ENCODE measurements at regions not wholly inside any gene's neighbourhood (a gene's known extent, or its start where the extent isn't known, plus 50 kb on each side); places are given as distances from the start of the nearest gene placed in this dataset.

DNA sequence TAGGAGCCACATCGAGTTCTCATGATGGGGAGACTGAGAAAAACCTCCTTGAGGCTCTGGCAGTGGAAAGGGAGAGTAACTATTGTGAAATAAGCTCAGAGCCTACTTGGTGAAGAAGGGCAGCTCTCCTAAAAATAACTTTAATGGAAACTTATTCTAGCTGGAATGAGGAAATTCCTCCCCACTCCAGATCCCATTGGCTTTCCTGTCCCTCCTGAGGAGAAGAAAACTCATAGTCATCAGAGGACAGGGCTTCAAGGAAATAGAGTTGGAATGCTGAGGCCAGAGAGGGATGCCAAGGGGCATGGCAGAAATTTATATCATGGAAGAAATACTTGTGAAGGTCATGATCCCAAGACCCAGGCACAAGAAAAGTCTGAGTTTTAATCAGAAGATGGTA lies 70.7 kb upstream of the TAPT1 start:
- TF ChIP-seq CTCF (IDR thresholded peaks at IDR 0.05) (no peak), RCOR1 (IDR thresholded peaks at IDR 0.05; ENCODE audit: low read length) (no peak), TAF1 (IDR thresholded peaks at IDR 0.05; ENCODE audit: borderline replicate concordance, low read depth, low read length) (no peak), GABPA (IDR thresholded peaks at IDR 0.05; ENCODE audit: low read depth) (no peak), JUND (IDR thresholded peaks at IDR 0.05) (no peak), POLR2AphosphoS5 (IDR thresholded peaks at IDR 0.05; ENCODE audit: low read depth, low read length) (no peak)

Data from SK-N-SH (cell line).